DND-41 (cell line): ENCODE measurements at regions not wholly inside any gene's neighbourhood (a gene's known extent, or its start where the extent isn't known, plus 50 kb on each side); places are given as distances from the start of the nearest gene placed in this dataset.

Source experiments
- CTCF ChIP-seq: IDR thresholded peaks from 2 replicates; pipeline ENCODE4 v1.5.1; 2012; ENCODE audit warnings: borderline replicate concordance, low read length, moderate library complexity, mild to moderate bottlenecking; ENCODE audit not compliant: poor library complexity, severe bottlenecking; ENCODE audit errors: extremely low read depth
- EZH2 ChIP-seq: IDR thresholded peaks from 3 replicates; pipeline ENCODE4 v1.6.1; 2012; ENCODE audit warnings: borderline replicate concordance, low read depth, mild to moderate bottlenecking, moderate library complexity, low read length, inconsistent platforms; ENCODE audit not compliant: severe bottlenecking

DNA sequence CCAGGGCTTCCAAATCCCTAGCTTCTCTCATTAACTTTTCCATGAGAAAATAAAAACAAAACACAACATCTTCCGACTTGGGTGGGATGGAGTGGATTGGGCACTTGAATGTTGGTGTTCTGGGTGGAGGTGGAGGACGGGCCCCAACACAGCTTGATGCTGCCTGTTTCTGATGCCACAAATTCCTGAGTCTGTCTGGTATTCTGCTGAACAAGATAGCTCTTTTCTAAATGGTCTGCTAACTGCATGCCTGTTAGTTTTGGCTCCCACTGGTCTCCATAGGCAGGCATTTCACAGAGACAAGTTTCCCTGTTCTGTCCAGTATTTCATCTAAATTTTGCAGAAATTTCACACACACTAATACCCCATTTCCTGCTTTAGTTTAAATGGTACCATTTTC lies 160.9 kb upstream of the FZD8 start:
- TF ChIP-seq CTCF: no peak
- no peak for TF ChIP-seq EZH2
